ENCODE measurements at regions not wholly inside any gene's neighbourhood (a gene's known extent, or its start where the extent isn't known, plus 50 kb on each side); places are given as distances from the start of the nearest gene placed in this dataset.

DNA sequence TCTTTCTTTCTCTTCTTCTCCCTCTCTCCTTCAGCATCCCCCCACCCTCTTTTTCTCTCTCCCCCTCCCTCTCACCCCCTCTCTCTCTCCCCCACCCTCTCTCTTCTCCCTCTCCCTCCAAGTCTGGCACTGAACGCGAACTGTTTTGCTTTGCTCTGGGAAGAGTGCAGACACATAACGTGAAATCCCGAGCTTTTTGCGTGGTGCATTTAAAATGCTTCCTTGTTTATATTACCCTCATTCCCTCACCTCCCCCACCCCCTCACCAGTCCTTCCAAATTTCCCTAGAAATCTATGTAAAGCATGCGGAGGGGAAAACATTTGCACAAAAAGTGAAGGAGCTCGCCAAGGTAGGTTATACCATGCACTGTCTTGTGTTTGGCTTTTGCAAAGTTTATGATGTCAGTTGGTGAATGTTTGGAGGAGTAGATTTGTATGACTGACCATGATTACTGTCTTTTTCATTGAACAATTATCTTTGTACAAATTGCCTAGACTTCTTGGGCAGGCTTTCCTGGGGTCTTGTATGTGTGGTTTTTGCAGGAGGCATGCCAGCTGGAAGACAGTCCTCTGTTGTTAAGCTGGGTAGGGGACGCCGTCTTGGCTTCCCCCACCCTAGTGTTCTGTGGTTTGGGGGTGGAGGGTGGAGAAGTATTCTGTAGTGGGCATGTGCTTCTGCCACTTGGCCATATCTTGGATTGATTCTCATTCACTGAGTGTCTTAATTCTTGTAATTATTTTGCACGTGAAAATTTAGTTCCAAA, 123.7 kb upstream of the HSD17B12 start:
- Histone ChIP-seq H3K36me3 (ENCODE audit: control insufficient read depth, insufficient read depth, low read length) (no peaks in the 10 kb centered on the region), H3K4me1 (no peaks in the 10 kb centered on the region), H3K9me3 (ENCODE audit: control insufficient read depth, low read length) (no peaks in the 10 kb centered on the region), H2AFZ (no peak overlapping the region), H3K79me2 (no peaks in the 10 kb centered on the region), H3K27me3 (ENCODE audit: control insufficient read depth, insufficient read depth, low read length) (no peaks in the 10 kb centered on the region), H3K4me2 (ENCODE audit: low read length) (no peak overlapping the region), H3K9ac (no peak overlapping the region), H3K4me3 (ENCODE audit: low read depth, low read length) (no peak overlapping the region), H3K27ac (no peak overlapping the region)
- TF ChIP-seq, protein P1, sequence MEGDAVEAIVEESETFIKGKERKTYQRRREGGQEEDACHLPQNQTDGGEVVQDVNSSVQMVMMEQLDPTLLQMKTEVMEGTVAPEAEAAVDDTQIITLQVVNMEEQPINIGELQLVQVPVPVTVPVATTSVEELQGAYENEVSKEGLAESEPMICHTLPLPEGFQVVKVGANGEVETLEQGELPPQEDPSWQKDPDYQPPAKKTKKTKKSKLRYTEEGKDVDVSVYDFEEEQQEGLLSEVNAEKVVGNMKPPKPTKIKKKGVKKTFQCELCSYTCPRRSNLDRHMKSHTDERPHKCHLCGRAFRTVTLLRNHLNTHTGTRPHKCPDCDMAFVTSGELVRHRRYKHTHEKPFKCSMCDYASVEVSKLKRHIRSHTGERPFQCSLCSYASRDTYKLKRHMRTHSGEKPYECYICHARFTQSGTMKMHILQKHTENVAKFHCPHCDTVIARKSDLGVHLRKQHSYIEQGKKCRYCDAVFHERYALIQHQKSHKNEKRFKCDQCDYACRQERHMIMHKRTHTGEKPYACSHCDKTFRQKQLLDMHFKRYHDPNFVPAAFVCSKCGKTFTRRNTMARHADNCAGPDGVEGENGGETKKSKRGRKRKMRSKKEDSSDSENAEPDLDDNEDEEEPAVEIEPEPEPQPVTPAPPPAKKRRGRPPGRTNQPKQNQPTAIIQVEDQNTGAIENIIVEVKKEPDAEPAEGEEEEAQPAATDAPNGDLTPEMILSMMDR (IDR thresholded peaks at IDR 0.05), result no peak

DNA sequence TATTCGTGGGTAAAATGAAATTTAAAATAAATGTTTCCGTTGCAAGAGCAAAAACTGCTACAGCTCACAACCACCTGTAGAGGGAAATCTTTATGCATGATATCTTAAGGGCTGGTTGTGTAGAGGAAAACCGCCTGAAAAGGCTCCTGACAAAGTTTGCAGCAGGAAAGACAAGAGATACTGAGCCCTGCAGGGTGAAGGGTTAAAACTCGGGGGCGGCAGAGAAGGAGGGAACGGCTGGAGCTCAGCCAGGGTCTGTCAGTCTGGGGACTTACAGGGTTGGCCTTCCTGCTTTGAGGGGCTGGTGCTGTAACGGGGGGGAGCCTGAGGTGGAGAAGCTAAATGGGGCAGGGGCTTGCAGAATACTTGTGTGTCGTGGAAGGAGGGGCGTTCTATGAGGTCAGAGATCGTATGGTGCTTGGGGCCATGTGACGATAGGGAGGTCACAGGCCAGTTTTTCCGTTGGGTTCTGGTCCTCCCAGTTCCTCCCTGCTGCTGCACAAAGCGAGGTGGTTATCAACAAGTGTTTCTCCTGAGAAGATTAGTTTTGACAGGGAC, 122.9 kb upstream of the HSD17B12 start:
- no peak overlapping the region for H3K4me2 ChIP-seq (ENCODE audit: low read length)
- no peak overlapping the region for H3K27ac ChIP-seq
- TF ChIP-seq, protein P1 (IDR thresholded peaks at IDR 0.05), result no peak
- no peak overlapping the region for H2AFZ ChIP-seq
- no peaks in the 10 kb centered on the region for H3K79me2 ChIP-seq
- no peaks in the 10 kb centered on the region for H3K27me3 ChIP-seq (ENCODE audit: control insufficient read depth, insufficient read depth, low read length)
- no peaks in the 10 kb centered on the region for H3K9me3 ChIP-seq (ENCODE audit: control insufficient read depth, low read length)
- H3K4me3 ChIP-seq (ENCODE audit: low read depth, low read length), result no peak overlapping the region
- no peaks in the 10 kb centered on the region for H3K4me1 ChIP-seq
- H3K9ac ChIP-seq, result no peak overlapping the region
- H3K36me3 ChIP-seq (ENCODE audit: control insufficient read depth, insufficient read depth, low read length), result no peaks in the 10 kb centered on the region

DNA sequence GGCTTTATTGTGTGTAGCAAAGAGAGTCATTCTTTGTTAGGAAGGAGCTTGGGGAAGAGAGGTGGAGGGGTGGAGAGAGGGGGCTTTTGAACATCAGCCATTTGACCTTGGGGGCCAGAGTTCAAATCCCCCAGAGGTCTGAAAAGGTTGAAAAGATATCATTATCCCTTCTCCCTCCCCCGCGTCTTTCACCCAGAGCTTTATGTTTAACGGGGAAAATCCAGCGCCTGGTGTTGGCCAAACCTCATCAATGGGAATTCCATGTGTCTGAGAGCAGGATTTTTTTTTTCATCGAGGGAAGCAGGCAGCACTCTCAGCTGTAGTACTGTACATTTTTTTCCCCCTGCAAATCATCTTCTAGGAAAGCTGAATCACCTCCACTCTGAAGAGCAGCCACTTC, 122.4 kb upstream of the HSD17B12 start:
- no peaks in the 10 kb centered on the region for H3K27me3 ChIP-seq (ENCODE audit: control insufficient read depth, insufficient read depth, low read length)
- TF ChIP-seq, protein P1 (IDR thresholded peaks at IDR 0.05), result no peak

DNA sequence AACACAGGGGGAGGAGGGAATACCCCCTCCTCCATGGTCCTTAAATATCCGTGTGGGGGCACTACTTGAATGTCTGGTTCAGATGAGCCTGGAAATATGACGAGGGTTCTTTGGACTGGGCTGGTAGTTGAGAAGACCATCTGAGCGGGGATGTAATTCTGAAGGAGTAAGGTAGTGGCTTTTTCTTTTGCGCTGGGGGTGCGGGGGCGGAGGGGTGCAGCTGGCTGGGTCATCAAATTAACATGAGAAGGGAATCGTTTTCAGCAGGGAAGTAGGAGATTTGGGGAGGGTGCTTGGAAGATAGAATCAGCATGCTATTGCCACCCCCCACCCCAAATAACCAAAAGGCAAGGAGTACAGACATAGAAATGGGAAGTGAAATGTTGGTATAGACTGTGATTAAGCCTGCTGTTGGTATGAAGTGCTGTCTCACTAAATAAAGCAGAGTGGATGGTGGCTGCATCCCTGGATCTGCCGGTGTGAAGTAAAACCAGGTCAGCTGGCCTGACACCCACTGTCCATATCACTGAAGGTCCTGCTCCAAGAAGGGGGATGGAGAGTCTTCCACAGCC, 121.9 kb upstream of the HSD17B12 start:
- no peak overlapping the region for H3K4me2 ChIP-seq (ENCODE audit: low read length)
- no peaks in the 10 kb centered on the region for H3K36me3 ChIP-seq (ENCODE audit: control insufficient read depth, insufficient read depth, low read length)
- no peak overlapping the region for H3K9ac ChIP-seq
- H3K9me3 ChIP-seq (ENCODE audit: control insufficient read depth, low read length), result no peaks in the 10 kb centered on the region
- no peak overlapping the region for H3K27ac ChIP-seq
- TF ChIP-seq, protein P1 (IDR thresholded peaks at IDR 0.05), result no peak
- H2AFZ ChIP-seq, result no peak overlapping the region
- no peaks in the 10 kb centered on the region for H3K79me2 ChIP-seq
- no peak overlapping the region for H3K4me3 ChIP-seq (ENCODE audit: low read depth, low read length)
- no peaks in the 10 kb centered on the region for H3K27me3 ChIP-seq (ENCODE audit: control insufficient read depth, insufficient read depth, low read length)
- no peaks in the 10 kb centered on the region for H3K4me1 ChIP-seq

More for the DNA sequence above, 122.4 kb upstream of the HSD17B12 start:
- H3K36me3 ChIP-seq (ENCODE audit: control insufficient read depth, insufficient read depth, low read length), result no peaks in the 10 kb centered on the region
- no peak overlapping the region for H3K4me2 ChIP-seq (ENCODE audit: low read length)
- H3K4me1 ChIP-seq, result no peaks in the 10 kb centered on the region
- no peaks in the 10 kb centered on the region for H3K79me2 ChIP-seq
- no peak overlapping the region for H2AFZ ChIP-seq
- H3K4me3 ChIP-seq (ENCODE audit: low read depth, low read length), result no peak overlapping the region
- no peaks in the 10 kb centered on the region for H3K9me3 ChIP-seq (ENCODE audit: control insufficient read depth, low read length)
- no peak overlapping the region for H3K27ac ChIP-seq
- no peak overlapping the region for H3K9ac ChIP-seq

Data from parathyroid adenoma (tissue), 2 donors.